ENCODE measurements at regions not wholly inside any gene's neighbourhood (a gene's known extent, or its start where the extent isn't known, plus 50 kb on each side); places are given as distances from the start of the nearest gene placed in this dataset.
"Not testable (repeated sequence)": the region's sequence is repeated elsewhere in the genome, so short reads cannot be mapped to it uniquely, and the experiment has no call there.

DNA sequence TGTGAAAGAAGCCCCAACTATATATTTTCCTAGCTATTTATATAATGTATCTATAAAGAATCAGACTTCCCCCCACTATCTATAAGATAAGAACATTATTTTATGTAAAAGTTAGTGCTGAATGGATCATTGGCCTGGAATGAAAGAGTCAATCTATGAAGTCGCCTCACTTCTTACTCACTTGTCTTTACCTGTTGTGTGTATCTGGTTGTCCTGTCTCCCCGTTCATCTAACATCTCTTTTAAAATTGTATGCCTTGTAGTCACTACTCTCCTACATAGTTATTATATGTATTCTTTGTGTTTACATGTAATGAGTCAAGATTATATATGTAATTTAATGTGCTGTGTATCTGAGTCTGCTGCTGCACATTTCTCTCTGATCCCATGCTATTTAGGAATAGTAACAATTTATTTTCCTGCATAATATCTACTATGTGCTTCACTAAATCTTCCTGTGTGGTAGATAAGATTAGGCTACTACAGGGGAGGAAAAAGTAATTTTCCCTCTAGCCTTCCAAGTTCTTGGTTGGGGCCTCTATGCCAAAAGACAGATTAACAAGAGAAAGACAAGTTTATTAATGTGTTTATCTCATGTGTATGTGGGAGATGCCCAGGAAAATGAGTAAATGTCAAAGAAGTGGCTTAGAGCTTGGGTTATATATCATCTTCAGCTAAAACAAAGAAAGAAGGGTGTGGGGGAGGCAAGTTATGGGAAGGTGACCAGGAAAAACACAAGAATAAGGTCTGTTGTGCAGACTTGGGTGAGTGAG lies 77.6 kb upstream of the FRMPD4 start:
- DNase-seq, result no peak

DNA sequence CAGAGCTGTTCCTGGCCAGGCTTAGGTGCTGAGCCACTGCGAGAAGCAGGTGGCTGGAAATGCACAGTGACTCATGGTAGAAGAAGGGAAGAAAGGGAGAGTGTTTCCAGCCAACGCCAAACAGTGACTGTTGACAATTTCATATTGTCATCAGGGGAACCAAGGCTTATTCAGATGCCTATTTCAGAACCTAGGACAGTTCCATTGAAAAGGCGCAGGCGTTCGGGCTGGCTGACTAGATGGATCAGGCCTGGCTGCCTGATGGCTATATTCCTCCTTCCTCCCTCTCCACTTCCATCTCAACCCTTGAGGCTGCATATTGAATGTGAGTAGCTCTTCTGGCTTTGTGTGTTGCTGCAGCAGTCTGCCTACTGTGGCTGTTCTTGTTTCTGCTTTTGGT lies 73.0 kb upstream of the FRMPD4 start:
- no peak for DNase-seq

DNA sequence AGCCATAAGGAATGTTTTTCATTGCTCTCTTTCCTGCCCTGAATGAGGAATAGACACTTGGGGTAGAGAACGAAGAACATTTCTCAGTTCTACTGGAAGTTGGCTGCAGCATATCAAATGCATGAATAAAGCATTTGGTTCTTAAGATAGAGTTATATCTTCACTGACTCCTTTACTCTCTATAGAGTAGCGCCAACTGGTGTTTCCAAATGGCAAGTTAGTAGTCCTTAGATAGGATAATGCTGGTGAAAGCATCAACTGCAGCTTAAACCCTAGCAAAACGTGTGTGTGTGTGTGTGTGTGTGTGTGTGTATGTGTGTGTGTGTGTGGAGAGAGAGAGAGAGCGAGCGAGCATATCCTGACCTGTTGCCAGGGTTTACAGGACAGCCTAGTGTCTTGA lies 62.2 kb upstream of the FRMPD4 start:
- no peak for DNase-seq

DNA sequence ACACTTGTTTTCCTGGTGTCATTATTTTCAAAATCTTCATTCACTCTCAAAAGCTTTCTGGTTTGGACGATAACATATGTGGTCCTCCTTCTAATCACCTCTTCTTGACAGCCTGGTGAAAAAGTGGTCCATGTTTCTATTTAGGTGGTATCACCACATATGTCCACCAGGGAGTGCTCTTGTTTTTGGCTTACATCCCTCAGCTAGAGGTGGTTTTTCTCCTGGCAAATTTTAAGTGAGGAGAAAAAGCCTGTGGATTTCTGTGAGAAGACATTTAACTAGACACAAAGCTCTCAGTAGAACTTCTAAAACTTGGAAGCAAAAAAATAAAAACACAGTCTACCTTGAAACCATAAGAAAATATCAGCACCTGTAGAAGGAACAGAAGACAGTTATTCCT lies 58.0 kb upstream of the FRMPD4 start:
- no peak for DNase-seq

DNA sequence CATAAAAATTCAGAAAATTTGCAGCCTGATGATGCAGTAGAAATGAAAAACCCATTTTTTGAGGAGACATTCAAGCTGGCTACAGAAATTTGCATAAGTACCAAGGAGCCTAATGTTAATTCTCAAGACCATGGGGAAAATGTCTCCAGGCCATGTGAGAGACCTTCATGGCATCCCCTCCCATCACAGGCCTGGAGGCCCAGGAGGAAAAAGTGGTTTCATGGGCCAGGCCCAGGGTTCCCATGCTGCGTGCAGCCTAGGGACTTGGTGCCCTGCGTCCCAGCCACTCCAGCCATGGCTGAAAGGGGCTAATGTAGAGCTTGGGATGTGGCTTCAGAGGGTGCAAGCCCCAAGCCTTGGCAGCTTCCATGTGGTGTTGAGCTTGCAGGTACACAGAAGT lies 55.3 kb upstream of the FRMPD4 start:
- not testable (repeated sequence) for DNase-seq
